ENCODE measurements at regions not wholly inside any gene's neighbourhood (a gene's known extent, or its start where the extent isn't known, plus 50 kb on each side); places are given as distances from the start of the nearest gene placed in this dataset.

GRCh38 chr2:100664021-100664755 is 101.4 kb downstream of the PDCL3 start:
- Histone ChIP-seq H3K27me3 (peaks cover 2% of the 10 kb centered on the region), H2AFZ (no peak overlapping the region), H3K4me1 (ENCODE audit: insufficient read depth) (no peaks in the 10 kb centered on the region), H3K36me3 (replicated peaks; ENCODE audit: insufficient read depth, low read depth) (no peaks in the 10 kb centered on the region), H3K27ac (no peak overlapping the region), H3K9me3 (ENCODE audit: low read depth) (no peaks in the 10 kb centered on the region), H3K4me2 (no peak overlapping the region), H3K9me2 (replicated peaks; ENCODE audit: insufficient read depth) (no peaks in the 10 kb centered on the region), H4K20me1 (ENCODE audit: insufficient read depth, poor library complexity, severe bottlenecking) (no peaks in the 10 kb centered on the region), H3K79me2 (no peaks in the 10 kb centered on the region), H3K4me3 (no peak overlapping the region)
- TF ChIP-seq EZH2phosphoT487 (IDR thresholded peaks at IDR 0.05; ENCODE audit: low read depth, severe bottlenecking, unreplicated experiment), result no peak
- no peak for TF ChIP-seq CTCF (IDR thresholded peaks at IDR 0.05; ENCODE audit: poor library complexity)
- TF ChIP-seq EZH2 (IDR thresholded peaks at IDR 0.05; ENCODE audit: borderline replicate concordance), result no peak
- DNase-seq (ENCODE audit: low spot score), result no peak
- WGBS (ENCODE audit: low lambda C conversion rate, missing lambda C conversion rate), result 91% methylated on average over 23 of the region's 23 CpGs

DNA sequence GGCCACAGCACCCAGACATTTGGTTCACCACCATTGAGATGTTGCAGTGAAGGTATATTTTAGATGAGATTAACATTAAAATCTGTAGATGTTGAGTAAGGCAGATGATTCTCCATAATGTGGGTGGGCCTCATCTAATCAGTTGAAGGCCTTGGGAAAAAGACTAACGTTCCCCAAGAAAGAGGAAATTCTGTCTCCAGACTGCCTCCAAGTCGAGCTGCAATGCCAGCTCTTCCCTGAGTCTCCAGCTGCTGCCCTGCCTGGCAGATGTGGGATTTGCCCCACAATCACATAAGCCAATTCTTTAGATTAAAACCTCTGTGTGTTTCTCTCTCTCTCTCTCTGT is 101.9 kb downstream of the PDCL3 start:
- H4K20me1 ChIP-seq (ENCODE audit: insufficient read depth, poor library complexity, severe bottlenecking), result no peaks in the 10 kb centered on the region
- no peak overlapping the region for H3K27ac ChIP-seq
- no peaks in the 10 kb centered on the region for H3K9me2 ChIP-seq (replicated peaks; ENCODE audit: insufficient read depth)
- H3K4me1 ChIP-seq (ENCODE audit: insufficient read depth), result no peaks in the 10 kb centered on the region
- TF ChIP-seq CTCF (IDR thresholded peaks at IDR 0.05; ENCODE audit: poor library complexity) (no peak), EZH2 (IDR thresholded peaks at IDR 0.05; ENCODE audit: borderline replicate concordance) (no peak), EZH2phosphoT487 (IDR thresholded peaks at IDR 0.05; ENCODE audit: low read depth, severe bottlenecking, unreplicated experiment) (no peak)
- H3K36me3 ChIP-seq (replicated peaks; ENCODE audit: insufficient read depth, low read depth), result no peaks in the 10 kb centered on the region
- H2AFZ ChIP-seq, result no peak overlapping the region
- H3K4me3 ChIP-seq, result no peak overlapping the region
- WGBS (ENCODE audit: low lambda C conversion rate, missing lambda C conversion rate), result 58% methylated on average over 2 of the region's 2 CpGs
- H3K27me3 ChIP-seq, result peaks cover 2% of the 10 kb centered on the region
- no peak overlapping the region for H3K4me2 ChIP-seq
- DNase-seq (ENCODE audit: low spot score), result no peak
- H3K9me3 ChIP-seq (ENCODE audit: low read depth), result no peaks in the 10 kb centered on the region
- H3K79me2 ChIP-seq, result no peaks in the 10 kb centered on the region

DNA sequence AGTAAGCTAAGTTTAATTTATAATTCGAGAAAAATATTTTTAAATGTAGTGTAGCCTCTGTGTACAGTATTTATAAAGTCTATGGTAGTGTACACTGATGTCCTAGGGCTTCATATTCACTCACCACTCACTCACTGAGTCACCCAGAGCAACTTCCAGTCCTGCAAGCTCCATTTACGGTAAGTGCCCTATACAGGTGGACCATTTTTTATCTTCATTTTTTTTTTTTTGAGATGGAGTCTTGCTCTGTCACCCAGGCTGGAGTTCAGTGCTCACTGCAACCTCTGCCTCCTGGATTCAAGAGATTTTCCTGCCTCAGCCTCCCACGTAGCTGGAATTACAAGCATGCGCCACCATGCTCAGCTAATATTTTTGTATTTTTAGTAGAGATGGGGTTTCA is 104.2 kb downstream of the PDCL3 start:
- Histone ChIP-seq H4K20me1 (ENCODE audit: insufficient read depth, poor library complexity, severe bottlenecking) (no peaks in the 10 kb centered on the region), H3K27ac (no peak overlapping the region), H2AFZ (no peak overlapping the region), H3K36me3 (replicated peaks; ENCODE audit: insufficient read depth, low read depth) (no peaks in the 10 kb centered on the region), H3K9me2 (replicated peaks; ENCODE audit: insufficient read depth) (no peaks in the 10 kb centered on the region), H3K27me3 (peaks cover 2% of the 10 kb centered on the region), H3K79me2 (no peaks in the 10 kb centered on the region), H3K4me3 (no peak overlapping the region), H3K4me1 (ENCODE audit: insufficient read depth) (no peaks in the 10 kb centered on the region), H3K4me2 (no peak overlapping the region), H3K9me3 (ENCODE audit: low read depth) (no peaks in the 10 kb centered on the region)
- TF ChIP-seq CTCF (IDR thresholded peaks at IDR 0.05; ENCODE audit: poor library complexity) (no peak), EZH2phosphoT487 (IDR thresholded peaks at IDR 0.05; ENCODE audit: low read depth, severe bottlenecking, unreplicated experiment) (no peak), EZH2 (IDR thresholded peaks at IDR 0.05; ENCODE audit: borderline replicate concordance) (no peak)
- DNase-seq (ENCODE audit: low spot score), result no peak
- whole genome bisulfite sequencing (ENCODE audit: low lambda C conversion rate, missing lambda C conversion rate), result 87% methylated on average over 4 of the region's 4 CpGs
